Sigmoid colon (tissue), 6 donors: ENCODE measurements at regions not wholly inside any gene's neighbourhood (a gene's known extent, or its start where the extent isn't known, plus 50 kb on each side); places are given as distances from the start of the nearest gene placed in this dataset.

Experiments
- DNase-seq: peaks from one replicate; pipeline ENCODE4 v3.0.0-alpha.2; 2019
- H3K27ac ChIP-seq, 4 donors: fragments of 200-600 bp; sonication (generic); one replicate each; pipeline ENCODE4 v1.5.1; 2016 to 2019; ENCODE audit warnings: mild to moderate bottlenecking in 1 of 4
- H3K27me3 ChIP-seq, 3 donors: fragments of 200-600 bp; sonication (generic); one replicate each; pipeline ENCODE4 v1.5.1; 2019; ENCODE audit warnings: mild to moderate bottlenecking in 1 of 3
- H3K36me3 ChIP-seq, 4 donors: fragments of 200-600 bp; sonication (generic); one replicate each; pipeline ENCODE4 v1.5.1; 2016 to 2019
- H3K4me1 ChIP-seq, 4 donors: fragments of 200-600 bp; sonication (generic); one replicate each; pipeline ENCODE4 v1.5.1; 2017 to 2019
- H3K4me3 ChIP-seq, 4 donors: fragments of 200-600 bp; sonication (generic); one replicate each; pipeline ENCODE4 v1.5.1; 2017 to 2019; ENCODE audit warnings: mild to moderate bottlenecking in 2 of 4, moderate library complexity in 1 of 4
- H3K9me3 ChIP-seq, 4 donors: fragments of 200-600 bp in 3 of 4; sonication (generic) in 3 of 4; one replicate each; pipeline versions ENCODE4 v1.5.1 to v1.6.1; 2013 to 2019
- EP300 ChIP-seq, 4 donors: sonication (generic); formaldehyde crosslinking; IDR thresholded peaks; one replicate each; pipeline ENCODE4 v1.6.1; 2017; ENCODE audit warnings: antibody characterized with exemption in 4 of 4
- POLR2A ChIP-seq, 2 donors: fragments of 450-650 bp; IDR thresholded peaks; one replicate each; pipeline ENCODE4 v1.6.1; 2016; ENCODE audit warnings: antibody characterized with exemption in 2 of 2, mild to moderate bottlenecking in 2 of 2, moderate library complexity in 2 of 2
- POLR2AphosphoS5 ChIP-seq, 4 donors: sonication (generic); formaldehyde crosslinking; IDR thresholded peaks; one replicate each; pipeline ENCODE4 v1.6.1; 2017; ENCODE audit warnings: antibody characterized with exemption in 4 of 4
- WGBS, 2 donors: extraction: QIAGEN DNeasy Blood & Tissue Kit; methylation state at CpG; one replicate each; pipeline ENCODE4 v1.1.7; 2013; 5-methylcytosine and 5-hydroxymethylcytosine counted together
- intact Hi-C: fragments of 100-400 bp; cut with DNase I; formaldehyde crosslinking; loops from one replicate; pipeline ENCODE4 v1.15.1; 2023
- TF ChIP-seq, protein P1 (sequence below), 4 experiments: fragments of 450-650 bp in 3 of 4; fragments of 200-600 bp in 1 of 4; IDR thresholded peaks; one replicate each; pipeline ENCODE4 v1.5.1; 2016 to 2019; ENCODE audit warnings: antibody characterized with exemption in 4 of 4, mild to moderate bottlenecking in 3 of 4, moderate library complexity in 2 of 4
- donor health status: healthy with polysubstance abuse.
- donor health status: healthy.

DNA sequence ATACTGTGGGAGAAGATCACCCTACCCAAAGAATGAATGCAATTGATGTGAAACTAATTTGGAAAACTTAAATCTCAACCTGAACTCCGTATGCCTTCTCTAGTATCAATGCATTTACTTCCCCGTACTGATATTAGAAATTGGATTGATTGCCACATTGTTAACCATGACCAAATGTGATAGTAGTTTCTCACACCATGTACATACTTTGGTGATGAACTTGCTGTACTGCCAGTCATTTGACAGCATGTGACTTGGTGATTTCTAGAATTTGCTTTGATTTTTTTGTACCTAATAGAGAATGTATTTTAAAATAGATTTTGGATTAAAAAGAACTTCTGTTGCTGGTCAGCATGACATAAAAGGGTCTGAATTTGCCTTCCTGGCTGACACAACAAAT lies 579.8 kb upstream of the TMEM132C start:
- peaks cover 0 to 1% (median 0%) of the 10 kb centered on the region in 4 donors for H3K9me3 ChIP-seq

GRCh38 chr12:127688906-127689428 lies 578.0 kb upstream of the TMEM132C start:
- 72 to 82% methylated on average over 5 of the region's 5 CpGs for WGBS, 2 donors
- Histone ChIP-seq H3K4me3 (no peak overlapping the region), H3K36me3 (no peaks in the 10 kb centered on the region), H3K27ac (no peak overlapping the region), H3K9me3 (peaks cover 0 to 1% (median 0%) of the 10 kb centered on the region in 4 donors), H3K4me1 (no peaks in the 10 kb centered on the region), H3K27me3 (no peaks in the 10 kb centered on the region)
- intact Hi-C loops, result no loop called here
- no peak for TF ChIP-seq POLR2A (IDR thresholded peaks at IDR 0.05)
- TF ChIP-seq, protein P1, sequence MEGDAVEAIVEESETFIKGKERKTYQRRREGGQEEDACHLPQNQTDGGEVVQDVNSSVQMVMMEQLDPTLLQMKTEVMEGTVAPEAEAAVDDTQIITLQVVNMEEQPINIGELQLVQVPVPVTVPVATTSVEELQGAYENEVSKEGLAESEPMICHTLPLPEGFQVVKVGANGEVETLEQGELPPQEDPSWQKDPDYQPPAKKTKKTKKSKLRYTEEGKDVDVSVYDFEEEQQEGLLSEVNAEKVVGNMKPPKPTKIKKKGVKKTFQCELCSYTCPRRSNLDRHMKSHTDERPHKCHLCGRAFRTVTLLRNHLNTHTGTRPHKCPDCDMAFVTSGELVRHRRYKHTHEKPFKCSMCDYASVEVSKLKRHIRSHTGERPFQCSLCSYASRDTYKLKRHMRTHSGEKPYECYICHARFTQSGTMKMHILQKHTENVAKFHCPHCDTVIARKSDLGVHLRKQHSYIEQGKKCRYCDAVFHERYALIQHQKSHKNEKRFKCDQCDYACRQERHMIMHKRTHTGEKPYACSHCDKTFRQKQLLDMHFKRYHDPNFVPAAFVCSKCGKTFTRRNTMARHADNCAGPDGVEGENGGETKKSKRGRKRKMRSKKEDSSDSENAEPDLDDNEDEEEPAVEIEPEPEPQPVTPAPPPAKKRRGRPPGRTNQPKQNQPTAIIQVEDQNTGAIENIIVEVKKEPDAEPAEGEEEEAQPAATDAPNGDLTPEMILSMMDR (IDR thresholded peaks at IDR 0.05), result no peak
- no peak for TF ChIP-seq EP300 (IDR thresholded peaks at IDR 0.05)
- no peak for DNase-seq

More for the DNA sequence above, 579.8 kb upstream of the TMEM132C start:
- TF ChIP-seq POLR2A (IDR thresholded peaks at IDR 0.05) (no peak), POLR2AphosphoS5 (IDR thresholded peaks at IDR 0.05) (no peak), EP300 (IDR thresholded peaks at IDR 0.05) (no peak)
- TF ChIP-seq, protein P1 (IDR thresholded peaks at IDR 0.05), result no peak
- Histone ChIP-seq H3K27me3 (no peaks in the 10 kb centered on the region), H3K36me3 (no peaks in the 10 kb centered on the region), H3K4me3 (no peak overlapping the region), H3K4me1 (no peaks in the 10 kb centered on the region), H3K27ac (no peak overlapping the region)
- intact Hi-C loops, result no loop called here
- 39 to 60% methylated on average over 2 of the region's 2 CpGs for whole genome bisulfite sequencing, 2 donors
- no peak for DNase-seq

DNA sequence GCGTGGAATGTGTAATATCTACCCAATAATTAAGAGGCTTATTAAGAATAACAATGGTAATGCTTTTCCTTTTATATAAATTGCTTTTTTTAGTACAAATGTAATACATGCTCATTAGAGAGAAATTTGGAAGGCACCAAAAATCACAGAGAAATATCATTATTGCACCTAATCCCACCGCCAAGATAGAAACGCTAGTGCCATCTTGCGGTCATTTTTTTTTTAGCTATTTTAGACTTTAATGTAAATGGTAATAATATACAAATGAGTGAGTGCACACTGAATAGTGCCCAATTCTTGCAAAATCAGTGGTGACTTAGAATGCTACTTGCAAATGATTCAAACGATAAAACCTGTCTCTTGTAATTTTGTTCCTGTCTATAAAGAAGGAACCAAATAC lies 576.8 kb upstream of the TMEM132C start:
- WGBS, 2 donors, result 52 to 69% methylated on average over 5 of the region's 5 CpGs
- intact Hi-C loops, result no loop called here
- no peak for DNase-seq

GRCh38 chr12:127696963-127697362 lies 570.0 kb upstream of the TMEM132C start:
- Histone ChIP-seq H3K36me3 (no peaks in the 10 kb centered on the region), H3K9me3 (no peaks in the 10 kb centered on the region), H3K4me1 (no peaks in the 10 kb centered on the region), H3K4me3 (no peak overlapping the region), H3K27me3 (no peaks in the 10 kb centered on the region), H3K27ac (no peak overlapping the region)
- no peak for DNase-seq
- TF ChIP-seq, protein P1 (IDR thresholded peaks at IDR 0.05), result no peak
- TF ChIP-seq POLR2AphosphoS5 (IDR thresholded peaks at IDR 0.05), result no peak
- no peak for TF ChIP-seq POLR2A (IDR thresholded peaks at IDR 0.05)
- no peak for TF ChIP-seq EP300 (IDR thresholded peaks at IDR 0.05)
- intact Hi-C loops, result no loop called here

More for the DNA sequence above, 576.8 kb upstream of the TMEM132C start:
- no peaks in the 10 kb centered on the region for H3K27me3 ChIP-seq
- H3K4me1 ChIP-seq, result no peaks in the 10 kb centered on the region
- no peak overlapping the region for H3K27ac ChIP-seq
- H3K9me3 ChIP-seq, result peaks cover 0 to 1% (median 0%) of the 10 kb centered on the region in 4 donors
- TF ChIP-seq POLR2A (IDR thresholded peaks at IDR 0.05) (no peak), EP300 (IDR thresholded peaks at IDR 0.05) (no peak), POLR2AphosphoS5 (IDR thresholded peaks at IDR 0.05) (no peak)
- TF ChIP-seq, protein P1 (IDR thresholded peaks at IDR 0.05), result no peak
- H3K4me3 ChIP-seq, result no peak overlapping the region
- no peaks in the 10 kb centered on the region for H3K36me3 ChIP-seq

DNA sequence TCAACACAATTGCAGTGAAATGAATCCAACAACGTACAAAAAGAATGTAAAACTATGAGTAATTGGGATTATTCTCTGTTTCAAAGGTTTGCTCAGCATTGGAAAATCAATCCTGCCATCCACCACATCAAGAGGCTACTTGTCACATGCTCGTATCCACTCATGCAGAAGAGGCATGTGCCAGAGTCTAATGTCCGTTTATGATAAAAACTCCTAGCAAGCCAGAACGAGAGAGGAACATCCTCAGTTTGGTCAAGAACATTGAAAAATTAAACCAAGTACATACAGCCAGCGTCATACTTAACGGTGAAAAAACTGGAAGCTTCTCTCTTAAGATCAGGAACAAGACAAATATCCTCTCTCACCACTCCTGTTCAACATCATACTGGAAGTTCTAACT lies 563.9 kb upstream of the TMEM132C start:
- Histone ChIP-seq H3K36me3 (no peaks in the 10 kb centered on the region), H3K4me1 (no peaks in the 10 kb centered on the region), H3K4me3 (no peak overlapping the region), H3K27me3 (no peaks in the 10 kb centered on the region), H3K27ac (no peak overlapping the region), H3K9me3 (no peaks in the 10 kb centered on the region)
- TF ChIP-seq, protein P1 (IDR thresholded peaks at IDR 0.05), result no peak
- no peak for TF ChIP-seq EP300 (IDR thresholded peaks at IDR 0.05)
- no peak for TF ChIP-seq POLR2AphosphoS5 (IDR thresholded peaks at IDR 0.05)
- TF ChIP-seq POLR2A (IDR thresholded peaks at IDR 0.05), result no peak
- DNase-seq, result no peak
- 59 to 81% methylated on average over 6 of the region's 6 CpGs for WGBS, 2 donors
- intact Hi-C loops, result no loop called here
